ENCODE measurements at regions not wholly inside any gene's neighbourhood (a gene's known extent, or its start where the extent isn't known, plus 50 kb on each side); places are given as distances from the start of the nearest gene placed in this dataset.

- DNase-seq (ENCODE audit: low read depth) = no peak
Observed at GRCh38 chr12:45669792-45670191, 59.7 kb upstream of the ARID2 start.

GRCh38 chr12:45670346-45671065 lies 59.0 kb upstream of the ARID2 start:
- DNase-seq (ENCODE audit: low read depth) = no peak

GRCh38 chr12:45671254-45671653 lies 58.3 kb upstream of the ARID2 start:
- DNase-seq (ENCODE audit: low read depth) = no peak

- DNase-seq (ENCODE audit: low read depth) = no peak
Observed at GRCh38 chr12:45674181-45674977, 55.1 kb upstream of the ARID2 start.

GRCh38 chr12:45675534-45675933 lies 54.0 kb upstream of the ARID2 start:
- no peak for DNase-seq (ENCODE audit: low read depth)
